CD14-positive monocyte (primary cell): ENCODE measurements at regions not wholly inside any gene's neighbourhood (a gene's known extent, or its start where the extent isn't known, plus 50 kb on each side); places are given as distances from the start of the nearest gene placed in this dataset.

ENCODE experiments used
- DNase-seq, 3 donors: peaks; one replicate each; pipeline ENCODE4 v3.0.0-alpha.2; 2011 to 2022
- H2AFZ ChIP-seq: 2 replicates; pipeline ENCODE4 v1.6.0; 2012; ENCODE audit warnings: mild to moderate bottlenecking, low read depth, low read length, inconsistent platforms; ENCODE audit not compliant: insufficient read depth, poor library complexity, severe bottlenecking
- H3K27ac ChIP-seq, 2 donors: 1 replicate in 1 of 2; 2 replicates in 1 of 2; pipeline ENCODE4 v1.5.1; 2012 to 2013; ENCODE audit warnings: low read length in 2 of 2, control low read depth in 1 of 2, inconsistent platforms in 1 of 2, low read depth in 1 of 2, mild to moderate bottlenecking in 1 of 2
- H3K27me3 ChIP-seq, 2 donors: one replicate each; pipeline versions ENCODE4 v1.6.0 to v1.6.1; 2011 to 2013; ENCODE audit warnings: low read length in 2 of 2; ENCODE audit not compliant: control insufficient read depth in 2 of 2, insufficient read depth in 2 of 2
- H3K36me3 ChIP-seq, 2 donors: replicated peaks in 1 of 2; 1 replicate in 1 of 2; 2 replicates in 1 of 2; pipeline versions ENCODE4 v1.5.1 to v1.6.1; 2012 to 2013; ENCODE audit warnings: low read length in 2 of 2, control low read depth in 1 of 2, inconsistent platforms in 1 of 2, mild to moderate bottlenecking in 1 of 2; ENCODE audit not compliant: insufficient read depth in 2 of 2, control insufficient read depth in 1 of 2
- H3K4me1 ChIP-seq, 2 donors: 1 replicate in 1 of 2; 2 replicates in 1 of 2; pipeline versions ENCODE4 v1.5.1 to v1.6.1; 2012 to 2013; ENCODE audit warnings: low read length in 2 of 2, control low read depth in 1 of 2, inconsistent platforms in 1 of 2, mild to moderate bottlenecking in 1 of 2, moderate library complexity in 1 of 2; ENCODE audit not compliant: insufficient read depth in 2 of 2, control insufficient read depth in 1 of 2
- H3K4me2 ChIP-seq: replicated peaks from 2 replicates; pipeline ENCODE3; 2012; ENCODE audit warnings: low read length, moderate library complexity, mild to moderate bottlenecking; ENCODE audit not compliant: poor library complexity, severe bottlenecking; ENCODE audit errors: extremely low read depth
- H3K4me3 ChIP-seq, 3 experiments: fragments of 200-600 bp in 1 of 3; sonication (generic) in 1 of 3; replicated peaks in 1 of 3; 1 replicate in 2 of 3; 2 replicates in 1 of 3; pipeline ENCODE4 v1.5.1; 2011 to 2013; ENCODE audit warnings: low read length in 3 of 3, mild to moderate bottlenecking in 3 of 3, control low read depth in 2 of 3, low read depth in 2 of 3, inconsistent platforms in 1 of 3, moderate library complexity in 1 of 3
- H3K79me2 ChIP-seq: 2 replicates; pipeline ENCODE4 v1.6.0; 2012; ENCODE audit warnings: mild to moderate bottlenecking, control low read depth, inconsistent platforms, low read length, moderate library complexity; ENCODE audit not compliant: insufficient read depth
- H3K9ac ChIP-seq: 2 replicates; pipeline ENCODE4 v1.6.0; 2017; ENCODE audit warnings: low read length, mild to moderate bottlenecking; ENCODE audit not compliant: insufficient read depth, poor library complexity, severe bottlenecking
- H3K9me3 ChIP-seq, 2 donors: replicated peaks in 1 of 2; 1 replicate in 1 of 2; 2 replicates in 1 of 2; pipeline versions ENCODE4 v1.5.1 to v1.6.1; 2012 to 2013; ENCODE audit warnings: low read length in 2 of 2, control low read depth in 1 of 2; ENCODE audit not compliant: control insufficient read depth in 1 of 2, insufficient read depth in 1 of 2
- H4K20me1 ChIP-seq: 2 replicates; pipeline ENCODE4 v1.6.0; 2012; ENCODE audit warnings: mild to moderate bottlenecking, low read length, control low read depth, moderate library complexity; ENCODE audit not compliant: insufficient read depth
- H3K27ac Mint-ChIP-seq, 7 donors: one replicate each; pipeline ENCODE4 v1.8.0; 2020; ENCODE audit warnings: mild to moderate bottlenecking in 7 of 7, mixed read lengths in 7 of 7, moderate library complexity in 6 of 7, inconsistent platforms in 2 of 7
- H3K27me3 Mint-ChIP-seq, 3 donors: one replicate each; pipeline ENCODE4 v1.8.0; 2021 to 2022; ENCODE audit warnings: low read depth in 3 of 3, mild to moderate bottlenecking in 3 of 3, mixed read lengths in 3 of 3, moderate library complexity in 3 of 3, inconsistent platforms in 1 of 3
- H3K36me3 Mint-ChIP-seq, 2 donors: one replicate each; pipeline ENCODE4 v1.8.0; 2020; ENCODE audit warnings: mixed read lengths in 2 of 2, inconsistent platforms in 1 of 2, mild to moderate bottlenecking in 1 of 2
- H3K4me1 Mint-ChIP-seq: one replicate; pipeline ENCODE4 v1.8.0; 2020; ENCODE audit warnings: mild to moderate bottlenecking, mixed read lengths
- H3K4me3 Mint-ChIP-seq, 2 donors: one replicate each; pipeline ENCODE4 v1.8.0; 2020; ENCODE audit warnings: mild to moderate bottlenecking in 2 of 2, mixed read lengths in 2 of 2, moderate library complexity in 1 of 2
- H3K9me3 Mint-ChIP-seq, 7 donors: one replicate each; pipeline ENCODE4 v1.8.0; 2020 to 2022; ENCODE audit warnings: mixed read lengths in 7 of 7, mild to moderate bottlenecking in 6 of 7, moderate library complexity in 6 of 7, inconsistent platforms in 2 of 7
- CTCF ChIP-seq: fragments of 200-600 bp; IDR thresholded peaks from one replicate; pipeline ENCODE4 v1.8.0; 2022; ENCODE audit warnings: antibody characterized with exemption, mild to moderate bottlenecking
- WGBS: methylation state at CpG from one replicate; pipeline ENCODE4 v1.1.5; 2013; ENCODE audit warnings: missing lambda C conversion rate; ENCODE audit not compliant: insufficient coverage; 5-methylcytosine and 5-hydroxymethylcytosine counted together
- intact Hi-C, 2 donors: fragments of 100-400 bp; cut with micrococcal nuclease; formaldehyde crosslinking; loops; one replicate each; pipeline versions ENCODE4 v1.15.0 to v1.15.1; 2023

DNA sequence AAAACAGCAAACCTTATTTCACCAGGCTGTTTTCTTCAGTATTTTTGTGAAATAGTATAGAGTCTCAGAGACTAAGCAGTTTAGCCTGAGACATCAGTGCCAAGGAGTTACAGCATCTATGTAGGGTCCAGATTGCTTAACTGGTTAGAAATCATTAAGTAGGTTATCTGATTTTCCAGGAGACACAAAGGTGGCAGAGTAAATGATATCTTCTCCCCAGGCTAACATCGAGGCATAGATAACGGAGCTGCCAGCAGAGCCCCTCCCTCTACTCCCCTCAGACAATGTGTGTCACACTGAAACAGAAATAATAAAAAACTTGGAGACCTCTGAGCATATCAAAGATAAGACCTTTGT lies 473.0 kb upstream of the CITED2 start:
- Histone ChIP-seq H3K9me3 (no peaks in the 10 kb centered on the region), H4K20me1 (no peaks in the 10 kb centered on the region), H3K79me2 (no peaks in the 10 kb centered on the region), H3K4me2 (no peak overlapping the region), H3K4me1 (peaks cover 22 to 34% of the 10 kb centered on the region in 2 donors), H3K9ac (no peak overlapping the region), H3K4me3 (no peak overlapping the region), H3K36me3 (no peaks in the 10 kb centered on the region), H2AFZ (no peak overlapping the region), H3K27ac (peak overlapping the region in 1 of 2 donors; percentile 82), H3K27me3 (no peaks in the 10 kb centered on the region)
- Mint-ChIP-seq H3K36me3 (peaks cover 0 to 2% of the 10 kb centered on the region in 2 donors), H3K27ac (peak overlapping the region in 6 of 7 donors; percentile 18 to 95 (median 92)), H3K4me1 (peaks cover 32% of the 10 kb centered on the region), H3K27me3 (no peaks in the 10 kb centered on the region), H3K9me3 (peaks cover 3 to 7% (median 4%) of the 10 kb centered on the region in 7 donors), H3K4me3 (no peak overlapping the region)
- intact Hi-C loops = loop anchor here (10.0 kb wide), 4 partner anchors 77 to 473 kb away; partner anchors contain the start of gene CITED2 (in 1 of the 2)
- TF ChIP-seq CTCF = no peak
- DNase-seq = no peak
- no CpG with 5 or more reads among the region's 2 CpGs for WGBS

- Histone ChIP-seq H3K4me2 (peak overlapping the region; percentile 54), H3K79me2 (no peaks in the 10 kb centered on the region), H3K36me3 (no peaks in the 10 kb centered on the region), H3K4me3 (peak overlapping the region in 2 of 3 experiments; percentile 19 to 60), H4K20me1 (no peaks in the 10 kb centered on the region), H3K4me1 (peaks cover 28 to 40% of the 10 kb centered on the region in 2 donors), H3K9ac (peak overlapping the region; percentile 15), H3K27me3 (no peaks in the 10 kb centered on the region), H2AFZ (peak overlapping the region; percentile 62), H3K27ac (peak overlapping the region; percentile 36 to 82), H3K9me3 (no peaks in the 10 kb centered on the region)
- Mint-ChIP-seq H3K4me1 (peaks cover 38% of the 10 kb centered on the region), H3K36me3 (peaks cover 0 to 2% of the 10 kb centered on the region in 2 donors), H3K27ac (peak overlapping the region; percentile 88 to 95 (median 93)), H3K27me3 (no peaks in the 10 kb centered on the region), H3K4me3 (peak overlapping the region; percentile 25 to 87), H3K9me3 (peaks cover 3 to 7% (median 4%) of the 10 kb centered on the region in 7 donors)
- DNase-seq = peak; percentile 36 to 43 (median 42)
- WGBS = 80% methylated on average over 1 of the region's 9 CpGs
- intact Hi-C loops = loop anchor here (10.0 kb wide), 4 partner anchors 78 to 472 kb away; partner anchors contain the start of gene CITED2 (in 1 of the 2)
- TF ChIP-seq CTCF = no peak
Measured at GRCh38 chr6:139846538-139847456, 472.3 kb upstream of the CITED2 start.
